Femur (tissue), 1 donor: ENCODE measurements at regions not wholly inside any gene's neighbourhood (a gene's known extent, or its start where the extent isn't known, plus 50 kb on each side); places are given as distances from the start of the nearest gene placed in this dataset.
"Not testable (repeated sequence)": the region's sequence is repeated elsewhere in the genome, so short reads cannot be mapped to it uniquely, and the experiment has no call there.

Experiments used
- DNase-seq: peaks from one replicate; pipeline ENCODE4 v3.0.0-alpha.2; 2017

- no peak for DNase-seq
These were observed 56.1 kb downstream of the GPR85 start for GRCh38 chr7:113030489-113030888.

DNA sequence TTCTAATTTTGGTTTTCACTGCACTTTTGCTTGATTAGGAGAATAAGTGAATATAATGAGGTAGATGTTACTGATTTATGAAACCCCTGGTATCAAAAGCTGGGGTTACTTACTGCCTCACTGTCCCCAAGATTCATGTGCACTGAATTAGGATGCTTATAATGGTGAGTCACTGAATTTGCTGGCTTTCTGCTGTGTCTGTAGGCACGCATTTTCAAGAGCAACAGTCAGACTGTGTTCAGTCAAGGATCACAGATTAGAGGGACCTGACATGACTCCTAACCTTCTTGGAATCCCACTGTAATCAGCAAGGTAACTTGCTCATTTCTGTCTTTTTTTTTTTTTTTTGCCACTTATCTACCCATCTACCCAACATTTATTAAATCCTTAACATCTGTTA is 59.7 kb downstream of the GPR85 start:
- no peak for DNase-seq

DNA sequence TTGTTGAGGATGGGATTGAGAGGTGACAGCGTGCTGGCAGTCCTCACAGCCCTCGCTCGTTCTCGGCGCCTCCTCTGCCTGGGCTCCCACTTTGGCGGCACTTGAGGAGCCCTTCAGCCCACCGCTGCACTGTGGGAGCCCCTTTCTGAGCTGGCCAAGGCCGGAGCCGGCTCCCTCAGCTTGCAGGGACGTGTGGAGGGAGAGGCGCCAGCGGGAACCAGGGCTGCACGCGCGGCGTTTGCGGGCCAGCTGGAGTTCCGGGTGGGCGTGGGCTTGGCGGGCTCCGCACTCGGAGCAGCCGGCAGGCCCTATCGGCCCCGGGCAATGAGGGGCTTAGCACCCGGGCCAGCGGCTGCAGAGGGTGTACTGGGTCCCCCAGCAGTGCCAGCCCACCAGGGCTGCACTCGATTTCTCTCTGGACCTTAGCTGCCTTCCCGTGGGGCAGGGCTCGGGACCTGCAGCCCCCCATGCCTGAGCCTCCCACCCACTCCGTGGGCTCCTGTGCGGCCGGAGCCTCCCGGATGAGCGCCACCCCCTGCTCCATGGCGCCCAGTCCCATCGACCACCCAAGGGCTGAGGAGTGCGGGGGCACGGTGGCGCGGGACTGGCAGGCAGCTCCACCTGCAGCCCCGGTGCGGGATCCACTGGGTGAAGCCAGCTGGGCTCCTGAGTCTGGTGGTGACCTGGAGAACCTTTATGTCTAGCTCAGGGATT is 69.3 kb downstream of the GPR85 start:
- not testable (repeated sequence) for DNase-seq

- DNase-seq: no peak
These were observed 71.5 kb downstream of the GPR85 start for GRCh38 chr7:113015034-113015645.

DNA sequence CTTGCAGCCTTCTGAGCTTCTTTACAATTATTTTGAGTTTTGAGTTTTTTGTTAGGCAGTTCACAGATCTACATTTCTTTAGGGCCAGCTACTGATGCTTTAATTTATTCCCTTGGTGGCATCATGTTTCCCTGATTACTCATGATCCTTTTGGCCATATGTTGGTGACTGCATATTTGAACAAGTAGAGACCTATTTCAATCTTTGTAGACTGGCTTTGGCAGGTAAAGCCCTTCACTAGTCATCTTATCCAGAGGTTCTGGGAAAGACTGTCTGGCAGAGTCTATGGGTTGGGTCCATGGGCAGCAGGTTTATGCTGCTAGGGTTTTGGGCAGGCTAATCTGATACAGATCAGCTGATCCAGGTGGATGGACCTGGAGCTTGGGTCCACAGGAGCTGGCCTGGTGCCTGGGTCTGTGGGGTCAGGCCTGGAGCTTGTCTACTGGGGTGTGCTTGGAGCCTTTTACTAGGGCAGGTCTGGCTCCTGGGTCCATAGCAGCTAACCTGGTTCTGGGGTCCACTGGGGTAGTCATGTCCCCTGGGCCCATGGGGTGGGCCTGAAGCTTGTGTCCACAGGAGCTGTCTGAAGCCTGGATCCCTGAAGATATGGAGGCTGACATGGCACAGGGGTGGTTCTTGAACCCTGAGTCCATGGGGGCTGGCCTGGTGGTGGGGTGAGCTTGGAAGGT is 72.7 kb downstream of the GPR85 start:
- no peak for DNase-seq

- DNase-seq: not testable (repeated sequence)
These were observed 73.8 kb downstream of the GPR85 start for GRCh38 chr7:113012862-113013261.

GRCh38 chr7:113010377-113010776 is 76.2 kb downstream of the GPR85 start:
- DNase-seq: no peak

DNA sequence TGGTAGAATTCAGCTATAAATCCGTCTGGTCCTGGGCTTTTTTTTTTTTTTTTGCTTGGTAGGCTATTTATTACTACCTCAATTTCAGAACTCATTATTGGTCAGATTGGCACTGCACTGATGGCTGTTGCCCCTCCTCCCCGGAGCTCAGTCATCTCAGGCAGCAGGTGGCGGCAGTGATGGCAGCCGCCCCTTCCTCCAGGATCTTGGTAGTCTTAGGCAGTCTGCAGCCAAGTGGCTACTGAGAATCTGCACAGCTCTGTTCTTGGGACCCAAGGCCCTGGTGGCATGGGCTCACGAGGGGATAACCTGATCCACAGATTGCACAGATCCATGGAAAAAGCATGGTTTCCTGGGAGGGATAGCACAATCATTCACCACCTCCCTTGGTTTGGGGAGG is 77.9 kb downstream of the GPR85 start:
- no peak for DNase-seq

GRCh38 chr7:113004726-113005454 is 81.7 kb downstream of the GPR85 start:
- DNase-seq: no peak

GRCh38 chr7:113000316-113001020 is 86.2 kb downstream of the GPR85 start:
- no peak for DNase-seq

DNA sequence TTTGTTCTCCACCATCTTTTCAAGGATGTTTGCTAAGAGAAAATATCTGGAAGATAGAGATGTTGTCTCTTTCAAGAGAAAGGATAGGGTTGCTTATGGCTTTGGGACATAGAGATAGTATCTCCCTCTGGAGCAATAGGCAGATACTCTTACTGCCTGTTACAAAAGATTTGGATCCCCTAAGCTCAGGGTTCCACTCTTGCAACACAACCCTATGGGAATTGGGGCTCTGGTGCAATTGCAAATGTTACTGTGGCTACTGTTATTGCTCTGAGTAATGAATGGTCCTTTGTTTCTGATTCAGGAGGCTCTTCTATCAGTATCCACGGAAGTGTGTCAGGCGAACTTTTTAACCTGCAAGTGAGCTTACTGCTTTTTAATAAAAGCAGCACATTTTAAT is 88.8 kb downstream of the GPR85 start:
- no peak for DNase-seq

DNA sequence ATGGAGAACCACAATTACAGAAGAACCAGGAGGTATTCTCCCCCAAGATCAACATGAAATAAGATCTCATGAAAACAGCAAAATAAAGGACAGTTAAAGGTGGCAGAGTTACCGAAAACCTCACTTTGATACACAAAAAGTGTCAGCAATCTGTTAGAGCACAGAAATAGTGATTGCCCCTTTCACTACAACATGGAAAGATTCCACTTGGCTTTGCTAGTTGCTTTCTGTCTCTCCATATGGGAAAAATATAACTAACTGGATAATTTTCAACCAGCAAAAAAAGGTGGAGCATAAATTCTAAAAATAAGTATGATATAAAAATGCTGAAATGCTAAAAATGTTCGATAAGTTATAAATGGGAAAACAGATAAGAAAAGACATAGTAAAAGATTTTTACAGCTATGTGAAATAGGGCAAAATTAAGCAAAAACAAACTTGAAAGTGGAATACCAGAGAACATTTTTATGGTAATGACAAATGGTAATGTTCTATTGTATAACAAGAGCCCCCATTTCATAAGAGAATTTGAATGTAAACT is 90.2 kb downstream of the GPR85 start:
- DNase-seq: no peak

DNA sequence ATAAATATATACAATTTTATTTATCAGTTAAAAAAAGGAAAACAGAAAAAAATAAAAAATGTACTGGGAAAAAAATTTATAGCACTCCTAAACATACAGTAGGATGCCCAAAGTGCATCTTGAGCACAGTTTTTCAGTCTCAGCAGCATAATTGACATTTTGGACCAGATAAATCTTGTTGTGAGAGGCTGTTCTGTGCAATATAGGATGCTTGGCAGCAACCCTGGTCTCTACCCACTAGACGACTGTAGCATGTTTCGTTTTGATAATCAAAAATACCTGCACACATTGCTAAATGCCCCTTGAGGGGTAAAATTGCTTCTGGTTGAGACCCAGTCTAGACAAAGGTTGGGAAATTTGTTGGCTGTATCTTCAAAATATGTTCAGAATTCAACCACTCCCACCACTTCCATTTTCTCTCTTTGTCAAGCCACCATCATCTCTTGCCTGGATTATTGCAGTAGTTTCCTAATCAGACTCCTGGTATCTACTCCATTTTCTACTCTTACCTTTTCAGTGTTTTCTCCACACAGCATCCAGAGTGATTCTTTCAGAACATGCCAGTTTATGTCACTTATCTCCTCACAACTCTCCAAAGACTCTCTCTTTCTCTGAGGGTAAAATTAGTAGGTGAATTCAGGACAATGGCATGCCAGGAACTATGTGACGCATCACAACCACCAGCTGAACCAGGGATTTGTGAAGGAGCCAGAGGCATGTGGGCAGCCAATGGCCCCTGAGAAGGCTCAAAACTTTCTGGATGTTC is 91.4 kb downstream of the GPR85 start:
- no peak for DNase-seq

- no peak for DNase-seq
These were observed 92.0 kb downstream of the GPR85 start for GRCh38 chr7:112994656-112995055.

DNA sequence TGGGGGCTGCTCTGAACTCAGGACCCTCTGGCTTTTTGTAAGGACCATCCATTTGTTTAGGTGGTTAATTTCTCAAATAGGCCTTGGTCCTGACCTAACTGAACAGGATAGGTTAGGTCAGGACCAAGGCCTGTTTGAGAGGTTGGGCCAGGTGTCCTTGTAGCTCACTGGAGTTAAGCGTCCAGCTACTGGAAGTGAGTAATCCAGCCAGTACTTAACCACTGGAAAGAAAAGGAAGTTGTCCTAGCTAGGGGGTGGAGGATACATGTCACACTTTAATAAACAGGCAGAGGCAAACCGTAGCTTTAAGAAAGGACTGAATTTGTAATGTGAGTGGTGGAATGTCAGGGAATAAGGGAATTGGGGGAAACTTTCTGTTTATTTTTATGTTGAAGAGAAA is 96.0 kb downstream of the GPR85 start:
- DNase-seq: no peak

- DNase-seq: no peak
These were observed 97.1 kb downstream of the GPR85 start for GRCh38 chr7:112989531-112989930.

DNA sequence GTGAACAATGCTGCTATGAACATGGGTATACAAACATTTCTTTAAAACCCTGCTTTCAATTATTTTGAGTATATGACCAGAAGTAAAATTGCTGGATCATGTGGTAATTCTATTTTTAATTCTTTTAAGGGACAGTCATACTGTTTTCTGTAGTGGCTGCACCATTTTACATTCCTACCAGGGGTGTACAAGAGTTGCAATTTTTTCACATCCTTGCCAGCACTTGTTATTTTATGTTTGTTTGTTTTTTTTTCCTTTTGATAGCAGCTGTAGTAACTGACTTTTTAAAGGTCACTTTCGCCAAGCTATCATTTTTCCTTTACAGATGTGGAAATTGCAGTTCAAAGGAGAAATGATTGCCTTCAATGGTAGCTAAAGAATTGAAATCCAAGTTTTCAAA is 99.5 kb downstream of the GPR85 start:
- DNase-seq: no peak

GRCh38 chr7:112986256-112987031 is 100.2 kb downstream of the GPR85 start:
- DNase-seq: no peak

DNA sequence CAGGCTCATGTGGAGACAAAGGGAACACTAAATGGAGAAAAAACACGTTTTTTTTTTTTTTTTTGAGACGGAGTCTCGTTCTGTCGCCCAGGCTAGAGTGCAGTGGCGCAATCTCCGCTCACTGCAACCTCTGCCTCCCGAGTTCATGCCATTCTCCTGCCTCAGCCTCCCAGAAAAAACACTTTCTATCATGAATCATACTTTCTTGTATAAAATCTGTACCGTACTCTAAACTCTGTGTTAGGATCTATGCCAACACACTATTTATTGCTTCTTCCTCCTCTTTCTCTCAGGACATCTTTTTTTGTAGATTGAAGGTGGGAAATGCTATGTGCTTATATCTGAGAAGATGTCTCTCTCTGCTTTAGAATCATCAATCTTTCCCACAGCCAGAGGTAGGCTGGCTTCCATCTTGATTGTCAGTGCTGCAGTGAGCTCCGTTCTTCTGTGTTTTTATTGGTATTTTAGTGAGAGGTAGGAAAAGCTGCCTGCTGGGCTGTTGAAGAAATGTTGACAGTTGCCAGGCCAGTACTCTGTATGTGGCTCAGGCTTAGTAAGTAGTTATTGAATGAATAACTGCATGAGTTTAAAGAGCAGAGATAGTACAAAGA is 101.1 kb downstream of the GPR85 start:
- no peak for DNase-seq

DNA sequence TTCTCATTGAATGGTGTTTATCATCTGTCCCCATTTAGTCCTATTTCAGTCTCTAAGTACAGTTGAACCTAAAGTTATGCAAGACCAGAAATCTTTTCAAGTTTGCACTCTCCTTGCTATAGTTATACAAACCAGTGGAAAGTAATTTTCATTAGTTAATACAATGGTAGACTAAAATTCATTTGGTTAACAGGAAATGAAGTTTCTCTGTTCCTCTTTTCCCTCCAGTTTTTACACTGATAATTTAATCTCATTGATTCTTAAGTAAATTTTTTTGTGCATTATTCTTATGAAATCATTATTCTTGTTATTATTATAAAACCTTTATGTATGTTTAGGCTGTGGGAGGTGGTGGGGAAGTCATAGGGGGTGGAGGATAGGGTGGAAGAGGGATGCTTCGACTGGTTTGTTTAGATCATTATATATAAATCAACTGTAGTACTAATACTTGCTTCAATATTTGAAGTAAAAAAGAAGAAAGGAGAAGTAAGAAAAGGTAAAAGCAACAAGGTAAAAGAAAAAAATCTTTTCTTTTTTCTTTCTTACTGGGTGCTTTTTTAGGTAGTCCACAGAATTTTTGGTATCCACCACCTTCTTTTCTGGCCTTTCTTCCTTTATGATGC is 104.1 kb downstream of the GPR85 start:
- DNase-seq: no peak
